ENCODE measurements at regions not wholly inside any gene's neighbourhood (a gene's known extent, or its start where the extent isn't known, plus 50 kb on each side); places are given as distances from the start of the nearest gene placed in this dataset.

- intact Hi-C loops (cut with micrococcal nuclease): no loop called here
- no peak for TF ChIP-seq CTCF (IDR thresholded peaks at IDR 0.05; ENCODE audit: borderline replicate concordance)
- Histone ChIP-seq H3K9me3 (replicated peaks) (peaks cover 5% of the 10 kb centered on the region), H3K27ac (replicated peaks) (no peak overlapping the region), H3K4me1 (no peaks in the 10 kb centered on the region), H3K27me3 (ENCODE audit: low read depth) (no peaks in the 10 kb centered on the region), H3K36me3 (no peaks in the 10 kb centered on the region), H3K4me3 (no peak overlapping the region)
- DNase-seq: no peak
Observed at GRCh38 chr1:185377831-185378230, 60.8 kb upstream of the IVNS1ABP start.

- intact Hi-C loops (cut with micrococcal nuclease): no loop called here
- no peak for DNase-seq
- Histone ChIP-seq H3K36me3 (no peaks in the 10 kb centered on the region), H3K9me3 (replicated peaks) (peaks cover 5% of the 10 kb centered on the region), H3K4me3 (no peak overlapping the region), H3K27ac (replicated peaks) (no peak overlapping the region), H3K4me1 (no peaks in the 10 kb centered on the region), H3K27me3 (ENCODE audit: low read depth) (no peaks in the 10 kb centered on the region)
- TF ChIP-seq CTCF (IDR thresholded peaks at IDR 0.05; ENCODE audit: borderline replicate concordance): no peak
Observed at GRCh38 chr1:185376840-185377635, 60.0 kb upstream of the IVNS1ABP start.

GRCh38 chr1:185376288-185376687 lies 59.2 kb upstream of the IVNS1ABP start:
- no peak overlapping the region for H3K4me3 ChIP-seq
- no peak for DNase-seq
- no peak overlapping the region for H3K27ac ChIP-seq (replicated peaks)

GRCh38 chr1:185375583-185375982 lies 58.5 kb upstream of the IVNS1ABP start:
- H3K27ac ChIP-seq (replicated peaks): no peak overlapping the region
- H3K9me3 ChIP-seq (replicated peaks): peaks cover 5% of the 10 kb centered on the region
- intact Hi-C loops (cut with micrococcal nuclease): no loop called here
- no peak overlapping the region for H3K4me3 ChIP-seq
- no peaks in the 10 kb centered on the region for H3K36me3 ChIP-seq
- no peak for DNase-seq
- TF ChIP-seq CTCF (IDR thresholded peaks at IDR 0.05; ENCODE audit: borderline replicate concordance): no peak
- H3K27me3 ChIP-seq (ENCODE audit: low read depth): no peaks in the 10 kb centered on the region
- no peaks in the 10 kb centered on the region for H3K4me1 ChIP-seq

More at GRCh38 chr1:185376288-185376687, 59.2 kb upstream of the IVNS1ABP start:
- no peak for TF ChIP-seq CTCF (IDR thresholded peaks at IDR 0.05; ENCODE audit: borderline replicate concordance)
- no peaks in the 10 kb centered on the region for H3K36me3 ChIP-seq
- intact Hi-C loops (cut with micrococcal nuclease): no loop called here
- H3K27me3 ChIP-seq (ENCODE audit: low read depth): no peaks in the 10 kb centered on the region
- H3K4me1 ChIP-seq: no peaks in the 10 kb centered on the region
- peaks cover 5% of the 10 kb centered on the region for H3K9me3 ChIP-seq (replicated peaks)

GRCh38 chr1:185373813-185374529 lies 56.9 kb upstream of the IVNS1ABP start:
- Histone ChIP-seq H3K27me3 (ENCODE audit: low read depth) (no peaks in the 10 kb centered on the region), H3K4me3 (no peak overlapping the region), H3K9me3 (replicated peaks) (no peaks in the 10 kb centered on the region), H3K4me1 (no peaks in the 10 kb centered on the region), H3K27ac (replicated peaks) (no peak overlapping the region), H3K36me3 (no peaks in the 10 kb centered on the region)
- TF ChIP-seq CTCF (IDR thresholded peaks at IDR 0.05; ENCODE audit: borderline replicate concordance): no peak
- intact Hi-C loops (cut with micrococcal nuclease): no loop called here
- no peak for DNase-seq
